Suprapubic skin (tissue), 3 donors: ENCODE measurements at regions not wholly inside any gene's neighbourhood (a gene's known extent, or its start where the extent isn't known, plus 50 kb on each side); places are given as distances from the start of the nearest gene placed in this dataset.

Experiments used
- EP300 ChIP-seq: sonication (generic); formaldehyde crosslinking; IDR thresholded peaks from one replicate; pipeline ENCODE4 v1.6.1; 2017; ENCODE audit warnings: antibody characterized with exemption
- POLR2A ChIP-seq, 2 donors: fragments of 450-650 bp; IDR thresholded peaks; one replicate each; pipeline ENCODE4 v1.6.1; 2017; ENCODE audit warnings: antibody characterized with exemption in 2 of 2, mild to moderate bottlenecking in 2 of 2, moderate library complexity in 2 of 2
- TF ChIP-seq, protein P1 (sequence below), 2 donors: fragments of 200-600 bp in 1 of 2; fragments of 450-650 bp in 1 of 2; sonication (generic) in 1 of 2; IDR thresholded peaks; one replicate each; pipeline ENCODE4 v1.5.1; 2016 to 2019; ENCODE audit warnings: antibody characterized with exemption in 2 of 2, mild to moderate bottlenecking in 1 of 2, moderate library complexity in 1 of 2

DNA sequence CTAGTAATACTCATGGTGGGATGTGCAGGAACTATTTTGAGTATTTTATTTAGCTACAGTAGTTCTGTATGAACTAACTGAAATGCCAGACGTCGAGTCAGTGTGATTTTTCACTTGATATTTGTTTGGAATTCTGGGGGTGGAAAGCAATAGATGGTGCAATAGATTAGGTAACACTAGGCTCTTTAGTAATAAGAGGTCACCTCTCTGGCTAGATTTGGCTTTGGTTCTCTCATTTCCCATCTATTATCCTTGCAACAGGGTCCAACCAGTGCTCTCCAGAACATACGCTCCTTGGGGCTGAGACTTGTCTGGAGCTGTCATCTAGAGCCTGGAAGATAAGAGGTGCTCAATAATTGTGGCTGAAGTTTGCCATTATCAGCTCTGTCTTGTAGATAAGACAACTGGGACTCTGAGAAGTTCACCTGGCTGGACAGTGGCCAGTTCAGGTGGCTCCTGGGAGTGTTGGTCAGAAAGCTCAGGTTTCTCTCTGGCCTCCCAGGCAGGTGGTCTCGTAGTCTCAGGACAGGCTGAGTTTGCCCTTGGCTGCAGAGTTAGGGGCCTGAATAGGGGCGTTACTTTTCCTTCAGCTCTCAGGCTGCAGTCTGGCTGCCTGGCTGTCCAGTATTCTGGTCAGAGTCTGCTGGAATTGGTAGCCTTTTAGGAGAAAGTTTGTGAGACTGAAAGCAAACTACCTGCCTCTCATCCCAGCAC, 277.5 kb upstream of the RGMA start:
- TF ChIP-seq, protein P1, sequence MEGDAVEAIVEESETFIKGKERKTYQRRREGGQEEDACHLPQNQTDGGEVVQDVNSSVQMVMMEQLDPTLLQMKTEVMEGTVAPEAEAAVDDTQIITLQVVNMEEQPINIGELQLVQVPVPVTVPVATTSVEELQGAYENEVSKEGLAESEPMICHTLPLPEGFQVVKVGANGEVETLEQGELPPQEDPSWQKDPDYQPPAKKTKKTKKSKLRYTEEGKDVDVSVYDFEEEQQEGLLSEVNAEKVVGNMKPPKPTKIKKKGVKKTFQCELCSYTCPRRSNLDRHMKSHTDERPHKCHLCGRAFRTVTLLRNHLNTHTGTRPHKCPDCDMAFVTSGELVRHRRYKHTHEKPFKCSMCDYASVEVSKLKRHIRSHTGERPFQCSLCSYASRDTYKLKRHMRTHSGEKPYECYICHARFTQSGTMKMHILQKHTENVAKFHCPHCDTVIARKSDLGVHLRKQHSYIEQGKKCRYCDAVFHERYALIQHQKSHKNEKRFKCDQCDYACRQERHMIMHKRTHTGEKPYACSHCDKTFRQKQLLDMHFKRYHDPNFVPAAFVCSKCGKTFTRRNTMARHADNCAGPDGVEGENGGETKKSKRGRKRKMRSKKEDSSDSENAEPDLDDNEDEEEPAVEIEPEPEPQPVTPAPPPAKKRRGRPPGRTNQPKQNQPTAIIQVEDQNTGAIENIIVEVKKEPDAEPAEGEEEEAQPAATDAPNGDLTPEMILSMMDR (IDR thresholded peaks at IDR 0.05) = no peak
- TF ChIP-seq POLR2A (IDR thresholded peaks at IDR 0.05) = no peak
- TF ChIP-seq EP300 = no peak
